Urinary bladder (tissue), 3 donors: ENCODE measurements at regions not wholly inside any gene's neighbourhood (a gene's known extent, or its start where the extent isn't known, plus 50 kb on each side); places are given as distances from the start of the nearest gene placed in this dataset.

Source experiments
- DNase-seq: peaks from one replicate; pipeline ENCODE4 v3.0.0-alpha.2; 2015; ENCODE audit errors: extremely low spot score
- H3K27ac ChIP-seq: one replicate; pipeline ENCODE4 v1.5.1; 2013; ENCODE audit warnings: low read depth, mild to moderate bottlenecking, moderate library complexity
- H3K36me3 ChIP-seq: one replicate; pipeline ENCODE4 v1.6.1; 2013; ENCODE audit warnings: mild to moderate bottlenecking, moderate library complexity; ENCODE audit not compliant: insufficient read depth
- H3K4me1 ChIP-seq: one replicate; pipeline ENCODE4 v1.6.1; 2013; ENCODE audit warnings: mild to moderate bottlenecking, moderate library complexity; ENCODE audit not compliant: insufficient read depth
- H3K4me3 ChIP-seq: one replicate; pipeline ENCODE4 v1.5.1; 2013; ENCODE audit warnings: low read depth, low read length
- WGBS: extraction: QIAGEN DNeasy Blood & Tissue Kit; methylation state at CpG from one replicate; pipeline ENCODE4 v1.1.7; 2013; 5-methylcytosine and 5-hydroxymethylcytosine counted together
- donor health status: healthy with polysubstance abuse.
- donor health status: healthy.

GRCh38 chr6:148671952-148672351 is 74.9 kb upstream of the UST start:
- H3K4me1 ChIP-seq = no peaks in the 10 kb centered on the region
- DNase-seq = no peak

GRCh38 chr6:148674306-148674705 is 72.5 kb upstream of the UST start:
- H3K4me3 ChIP-seq = no peak overlapping the region
- DNase-seq = no peak
- 89% methylated on average over 1 of the region's 1 CpG for WGBS
- no peak overlapping the region for H3K27ac ChIP-seq
- H3K36me3 ChIP-seq = no peaks in the 10 kb centered on the region
- H3K4me1 ChIP-seq = no peaks in the 10 kb centered on the region

More at GRCh38 chr6:148671952-148672351, 74.9 kb upstream of the UST start:
- Histone ChIP-seq H3K4me3 (no peak overlapping the region), H3K36me3 (no peaks in the 10 kb centered on the region), H3K27ac (no peak overlapping the region)

- H3K36me3 ChIP-seq = no peaks in the 10 kb centered on the region
- H3K4me1 ChIP-seq = no peaks in the 10 kb centered on the region
- H3K4me3 ChIP-seq = no peak overlapping the region
- DNase-seq = no peak
- 79% methylated on average over 8 of the region's 8 CpGs for WGBS
- H3K27ac ChIP-seq = no peak overlapping the region
Observed at GRCh38 chr6:148677594-148678476, 69.0 kb upstream of the UST start.

GRCh38 chr6:148678682-148679081 is 68.1 kb upstream of the UST start:
- WGBS = 94% methylated on average over 4 of the region's 4 CpGs
- no peaks in the 10 kb centered on the region for H3K4me1 ChIP-seq
- H3K27ac ChIP-seq = no peak overlapping the region
- no peak for DNase-seq
- H3K4me3 ChIP-seq = no peak overlapping the region
- no peaks in the 10 kb centered on the region for H3K36me3 ChIP-seq

GRCh38 chr6:148681666-148682065 is 65.2 kb upstream of the UST start:
- WGBS = 86% methylated on average over 1 of the region's 1 CpG
- Histone ChIP-seq H3K4me1 (no peaks in the 10 kb centered on the region), H3K27ac (no peak overlapping the region), H3K4me3 (no peak overlapping the region), H3K36me3 (no peaks in the 10 kb centered on the region)
- DNase-seq = no peak

- Histone ChIP-seq H3K36me3 (no peaks in the 10 kb centered on the region), H3K4me3 (no peak overlapping the region), H3K27ac (no peak overlapping the region), H3K4me1 (no peaks in the 10 kb centered on the region)
- DNase-seq = no peak
- WGBS = 84% methylated on average over 14 of the region's 14 CpGs
Observed at GRCh38 chr6:148682252-148682651, 64.6 kb upstream of the UST start.

- DNase-seq = no peak
- Histone ChIP-seq H3K27ac (no peak overlapping the region), H3K36me3 (no peaks in the 10 kb centered on the region), H3K4me3 (no peak overlapping the region), H3K4me1 (no peaks in the 10 kb centered on the region)
- 58% methylated on average over 5 of the region's 5 CpGs for WGBS
Observed at GRCh38 chr6:148682990-148683389, 63.8 kb upstream of the UST start.

- Histone ChIP-seq H3K4me3 (no peak overlapping the region), H3K4me1 (no peaks in the 10 kb centered on the region), H3K27ac (no peak overlapping the region), H3K36me3 (no peaks in the 10 kb centered on the region)
- DNase-seq = no peak
- 93% methylated on average over 3 of the region's 3 CpGs for WGBS
Observed at GRCh38 chr6:148689168-148689567, 57.7 kb upstream of the UST start.

- Histone ChIP-seq H3K4me3 (no peak overlapping the region), H3K27ac (no peak overlapping the region), H3K36me3 (no peaks in the 10 kb centered on the region), H3K4me1 (no peaks in the 10 kb centered on the region)
- no peak for DNase-seq
- 93% methylated on average over 3 of the region's 3 CpGs for WGBS
Observed at GRCh38 chr6:148693882-148694484, 52.8 kb upstream of the UST start.
